DOHH2 (cell line): ENCODE measurements at regions not wholly inside any gene's neighbourhood (a gene's known extent, or its start where the extent isn't known, plus 50 kb on each side); places are given as distances from the start of the nearest gene placed in this dataset.

ENCODE experiments used
- EZH2phosphoT487 ChIP-seq: fragments of 200-600 bp; sonication (generic); IDR thresholded peaks from 2 replicates; pipeline ENCODE4 v1.6.1; 2017; ENCODE audit warnings: borderline replicate concordance, mild to moderate bottlenecking, antibody characterized with exemption, low read length, moderate library complexity, mixed read lengths
- TF ChIP-seq, protein P1 (sequence below): fragments of 200-600 bp; sonication (generic); IDR thresholded peaks from one replicate; pipeline ENCODE4 v1.5.1; 2014; ENCODE audit warnings: antibody characterized with exemption, mild to moderate bottlenecking, low read depth, low read length; ENCODE audit not compliant: poor library complexity, severe bottlenecking

DNA sequence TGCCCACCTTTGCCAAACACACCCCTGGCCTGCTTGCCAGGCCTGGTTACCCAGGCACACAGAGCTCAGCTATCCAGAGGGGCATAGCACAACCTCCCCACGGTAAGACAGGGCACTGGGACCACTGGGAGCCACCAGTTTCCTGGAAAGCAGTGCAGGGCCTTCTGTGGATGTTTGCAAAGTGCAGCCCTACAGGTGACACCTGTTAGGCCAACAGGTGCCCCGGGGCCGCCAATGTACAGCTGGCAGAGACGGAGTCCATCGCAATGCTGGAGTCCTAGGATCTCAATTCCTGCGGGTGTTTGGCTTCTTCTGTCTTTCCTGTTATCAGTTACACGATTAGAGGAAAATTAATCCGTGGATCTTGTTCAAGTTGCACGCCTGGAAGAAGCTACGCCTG is 94.9 kb downstream of the NPTX2 start:
- TF ChIP-seq, protein P1, sequence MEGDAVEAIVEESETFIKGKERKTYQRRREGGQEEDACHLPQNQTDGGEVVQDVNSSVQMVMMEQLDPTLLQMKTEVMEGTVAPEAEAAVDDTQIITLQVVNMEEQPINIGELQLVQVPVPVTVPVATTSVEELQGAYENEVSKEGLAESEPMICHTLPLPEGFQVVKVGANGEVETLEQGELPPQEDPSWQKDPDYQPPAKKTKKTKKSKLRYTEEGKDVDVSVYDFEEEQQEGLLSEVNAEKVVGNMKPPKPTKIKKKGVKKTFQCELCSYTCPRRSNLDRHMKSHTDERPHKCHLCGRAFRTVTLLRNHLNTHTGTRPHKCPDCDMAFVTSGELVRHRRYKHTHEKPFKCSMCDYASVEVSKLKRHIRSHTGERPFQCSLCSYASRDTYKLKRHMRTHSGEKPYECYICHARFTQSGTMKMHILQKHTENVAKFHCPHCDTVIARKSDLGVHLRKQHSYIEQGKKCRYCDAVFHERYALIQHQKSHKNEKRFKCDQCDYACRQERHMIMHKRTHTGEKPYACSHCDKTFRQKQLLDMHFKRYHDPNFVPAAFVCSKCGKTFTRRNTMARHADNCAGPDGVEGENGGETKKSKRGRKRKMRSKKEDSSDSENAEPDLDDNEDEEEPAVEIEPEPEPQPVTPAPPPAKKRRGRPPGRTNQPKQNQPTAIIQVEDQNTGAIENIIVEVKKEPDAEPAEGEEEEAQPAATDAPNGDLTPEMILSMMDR = no peak
- no peak for TF ChIP-seq EZH2phosphoT487
